SKM-1 treated with dmso at 0.1 percent for 144 hours (cell line): ENCODE measurements at regions not wholly inside any gene's neighbourhood (a gene's known extent, or its start where the extent isn't known, plus 50 kb on each side); places are given as distances from the start of the nearest gene placed in this dataset.

Source experiments
- DNase-seq: peaks from one replicate; lab custom pipeline; 2025; ENCODE audit not compliant: unreplicated experiment; lab: John Stamatoyannopoulos, UW

DNA sequence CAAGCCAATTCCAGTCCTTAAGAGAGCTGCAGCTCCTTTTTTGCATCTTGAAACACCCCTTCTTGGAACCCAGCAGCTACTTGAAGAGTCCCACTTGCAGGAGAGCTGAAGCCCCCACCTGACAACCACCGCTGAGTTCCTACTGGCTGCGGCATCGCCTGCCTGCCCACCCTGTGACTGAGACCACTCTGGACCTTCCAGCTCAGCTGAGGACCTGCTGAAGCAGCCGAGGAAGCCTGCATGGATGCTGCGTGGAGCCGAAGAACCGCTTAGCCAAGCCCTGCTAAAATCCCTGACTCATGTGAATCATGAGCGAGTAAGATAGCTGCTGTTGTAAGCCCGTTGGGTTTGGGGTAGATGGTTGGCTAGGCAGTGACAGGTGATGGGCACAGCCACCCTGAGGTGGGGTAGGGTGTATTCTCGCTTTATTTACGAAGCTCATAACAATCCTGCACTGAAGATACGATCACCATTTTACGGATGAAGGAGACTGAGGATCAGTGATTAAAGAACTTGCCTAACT, 78.4 kb downstream of the INHBB start:
- DNase-seq, result no peak

DNA sequence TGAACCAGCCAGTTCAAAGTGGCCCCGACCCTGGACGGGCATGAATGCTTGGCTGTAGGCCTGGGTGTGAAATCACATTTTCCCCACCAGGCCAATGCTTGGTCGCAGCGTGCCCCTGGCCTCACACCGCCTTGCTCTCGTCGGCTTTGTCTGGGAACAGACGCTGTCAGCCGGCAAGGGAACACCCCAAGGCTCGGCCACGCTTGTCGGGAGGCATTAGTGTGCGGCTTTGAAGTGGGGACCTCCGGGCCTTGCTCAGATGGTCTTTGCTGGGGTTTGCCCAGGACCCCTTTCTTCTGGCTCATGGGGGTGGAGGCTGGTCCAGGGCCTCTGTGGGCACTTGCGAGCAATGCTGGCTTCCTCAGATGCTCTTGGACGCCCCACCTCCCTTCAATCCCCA, 79.1 kb downstream of the INHBB start:
- DNase-seq, result no peak

DNA sequence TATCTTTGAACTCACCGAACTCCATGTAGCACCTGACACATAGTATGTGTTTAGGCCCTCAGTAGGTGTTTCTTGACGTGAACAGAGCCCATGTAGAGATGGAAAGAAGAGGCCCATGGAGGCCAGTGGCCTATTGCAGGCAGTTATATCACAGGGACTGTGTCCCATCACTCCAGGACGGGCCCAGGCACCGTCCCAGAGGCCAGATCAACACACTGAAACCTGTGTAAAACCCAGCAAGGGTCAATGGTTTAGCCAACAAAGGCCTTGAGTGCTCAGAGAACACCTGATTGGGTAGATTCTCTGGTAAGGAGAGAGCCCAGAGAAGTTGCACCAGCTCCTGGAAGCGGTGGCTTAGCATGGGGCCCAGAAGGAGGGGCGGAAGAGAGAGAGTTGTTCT, 82.8 kb downstream of the INHBB start:
- DNase-seq, result no peak

DNA sequence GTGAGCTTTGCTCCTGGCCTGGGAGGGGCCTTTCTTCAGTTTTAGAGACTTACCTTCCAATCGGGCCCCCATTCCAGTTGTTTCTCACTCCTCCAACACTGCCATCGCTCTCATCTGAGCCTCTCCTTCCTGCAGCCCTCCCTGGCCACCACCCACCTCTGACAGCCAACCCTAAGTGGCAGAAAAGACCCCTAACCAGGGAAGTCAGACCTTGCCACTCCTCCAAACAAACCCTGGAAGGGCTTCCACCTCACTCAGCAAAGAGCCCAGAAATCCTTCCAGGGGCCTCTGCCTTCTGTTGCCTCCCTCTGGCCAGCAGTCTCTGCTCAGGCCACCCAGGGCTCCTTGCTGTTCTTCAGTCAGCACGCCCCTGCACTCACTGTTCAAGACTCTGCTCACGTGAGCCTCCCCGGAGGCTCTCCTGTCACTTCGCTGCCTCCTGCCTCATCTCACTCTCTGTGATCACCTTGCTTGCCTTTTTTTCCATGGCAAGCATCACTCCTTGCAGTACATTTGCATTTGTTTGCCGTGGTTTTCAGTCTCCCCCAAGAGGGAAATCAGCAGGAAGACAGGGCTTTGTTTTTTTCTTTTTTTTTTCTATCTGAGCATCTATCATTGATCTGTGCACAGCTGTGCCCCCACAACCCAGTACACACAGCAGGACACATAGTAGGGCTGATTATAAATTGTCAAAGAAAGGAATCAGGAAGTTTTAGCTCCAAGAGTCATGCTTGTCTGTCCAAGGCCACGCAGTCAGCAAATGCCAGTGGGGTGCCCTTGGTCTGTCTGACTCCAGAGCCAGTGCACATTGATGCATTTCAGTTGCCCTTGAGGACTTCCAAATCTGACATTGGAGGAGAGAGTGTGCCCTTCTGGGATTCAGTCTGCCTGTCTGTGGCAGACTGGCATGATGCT, 83.9 kb downstream of the INHBB start:
- DNase-seq, result no peak

DNA sequence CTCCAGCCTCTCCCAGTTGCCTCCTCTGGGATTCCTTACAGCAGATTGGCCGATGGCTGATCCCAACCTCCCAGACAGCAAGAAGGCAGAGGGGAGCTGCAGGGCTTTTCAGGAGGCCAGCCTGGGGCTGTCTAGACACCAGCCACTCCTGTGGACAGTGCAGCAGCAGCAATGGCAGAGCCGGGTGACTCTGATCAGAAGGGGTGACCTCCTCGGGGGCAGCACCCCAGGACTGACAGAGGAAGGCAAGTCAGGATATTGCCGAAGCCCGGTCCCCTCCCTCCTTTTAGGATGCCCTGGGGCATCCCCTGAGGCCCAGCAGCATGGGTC, 84.5 kb downstream of the INHBB start:
- no peak for DNase-seq

DNA sequence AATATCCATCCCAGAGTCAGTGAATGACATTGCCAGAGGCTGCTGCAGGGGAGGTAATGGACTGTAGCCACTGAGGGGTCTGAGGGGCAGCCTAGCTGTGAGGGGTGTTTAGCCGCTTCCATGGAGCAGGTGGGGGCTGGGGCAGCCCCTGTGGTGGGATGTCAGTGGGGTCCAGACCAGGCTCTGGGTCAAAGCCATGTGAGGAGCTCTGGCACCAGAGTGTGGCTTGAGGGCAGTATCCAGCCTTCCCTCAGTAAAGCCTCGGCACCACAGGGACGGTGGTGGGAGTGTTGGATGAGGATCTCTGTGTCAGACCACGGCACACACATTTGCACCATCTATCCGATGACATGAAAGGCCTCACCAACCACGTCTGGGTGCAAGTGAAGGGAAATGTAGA, 85.0 kb downstream of the INHBB start:
- DNase-seq, result no peak

DNA sequence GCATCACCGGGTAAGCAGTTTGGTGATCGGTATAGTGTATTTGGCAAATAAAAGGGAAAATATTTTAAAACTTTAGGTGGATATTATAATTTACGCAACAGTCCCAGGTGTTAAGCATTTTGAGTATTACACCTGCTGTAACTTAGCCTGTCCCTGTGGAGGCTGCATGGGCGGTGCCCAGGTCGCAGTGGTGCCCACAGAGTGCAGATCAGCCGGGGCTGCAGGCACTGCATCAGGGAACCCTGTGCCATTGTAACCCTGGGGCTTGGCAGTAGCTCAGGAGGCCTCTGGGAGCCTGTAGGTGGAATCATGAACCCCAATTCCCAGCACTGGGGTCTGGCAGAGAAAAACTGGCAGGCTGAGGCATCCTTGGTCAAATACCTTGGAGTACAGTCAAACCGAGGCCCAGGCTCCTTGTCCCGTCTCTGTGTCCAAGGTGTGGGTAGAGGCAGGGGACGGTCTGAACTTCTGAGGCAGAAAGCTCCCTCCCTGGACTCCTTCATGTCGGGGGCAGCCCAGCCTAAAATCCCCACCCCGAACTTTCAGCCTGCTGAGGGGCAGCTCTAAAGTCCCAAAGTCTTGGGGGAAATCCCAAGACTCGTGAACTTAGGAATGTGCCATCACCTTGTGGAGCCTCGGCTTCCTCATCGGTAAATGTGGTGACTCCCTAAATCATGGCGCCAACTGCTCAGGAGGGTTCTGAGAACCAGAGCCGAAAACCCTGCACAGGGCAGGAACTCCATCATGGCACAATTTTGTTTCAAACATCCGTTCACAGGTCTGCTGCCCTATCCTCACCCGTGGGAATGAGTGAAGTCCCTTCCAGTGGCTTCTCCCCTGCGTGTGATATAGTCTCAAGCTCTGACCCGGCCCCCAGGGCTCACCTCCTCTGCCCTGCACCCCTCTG, 85.7 kb downstream of the INHBB start:
- DNase-seq, result no peak

DNA sequence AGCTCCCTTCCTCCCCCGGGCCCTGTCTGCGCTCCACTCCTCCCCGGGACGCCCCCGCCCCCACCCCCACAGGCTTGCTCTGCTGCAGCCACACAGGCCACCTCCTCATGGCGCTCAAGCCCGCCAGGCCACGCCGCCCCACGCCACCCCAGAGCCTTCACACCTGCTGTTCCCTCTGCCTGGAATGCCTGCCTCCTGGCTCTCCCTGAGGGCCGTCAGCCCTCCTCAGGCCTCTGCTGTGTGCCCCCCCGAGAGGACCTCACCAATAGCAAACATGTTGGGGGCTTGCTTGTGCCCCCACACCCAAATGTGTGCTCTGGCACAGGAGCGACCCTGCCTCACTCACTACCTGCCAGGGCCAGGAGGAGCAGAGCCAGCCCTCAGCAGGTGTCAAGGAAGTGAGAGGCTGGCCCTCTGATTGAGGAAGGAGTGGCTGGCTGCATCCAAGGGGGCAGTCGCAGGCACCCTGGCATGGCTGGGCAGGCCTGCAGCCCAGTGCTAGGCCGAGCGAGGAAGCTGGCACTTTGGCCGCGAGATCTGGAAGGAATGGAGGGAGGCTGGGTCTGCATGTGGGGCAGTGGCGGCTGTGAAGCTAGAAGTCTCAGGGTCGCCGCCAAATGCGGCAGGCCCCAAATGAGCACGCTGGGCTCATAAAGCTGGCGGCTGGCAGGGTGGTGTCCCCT, 86.5 kb downstream of the INHBB start:
- no peak for DNase-seq

DNA sequence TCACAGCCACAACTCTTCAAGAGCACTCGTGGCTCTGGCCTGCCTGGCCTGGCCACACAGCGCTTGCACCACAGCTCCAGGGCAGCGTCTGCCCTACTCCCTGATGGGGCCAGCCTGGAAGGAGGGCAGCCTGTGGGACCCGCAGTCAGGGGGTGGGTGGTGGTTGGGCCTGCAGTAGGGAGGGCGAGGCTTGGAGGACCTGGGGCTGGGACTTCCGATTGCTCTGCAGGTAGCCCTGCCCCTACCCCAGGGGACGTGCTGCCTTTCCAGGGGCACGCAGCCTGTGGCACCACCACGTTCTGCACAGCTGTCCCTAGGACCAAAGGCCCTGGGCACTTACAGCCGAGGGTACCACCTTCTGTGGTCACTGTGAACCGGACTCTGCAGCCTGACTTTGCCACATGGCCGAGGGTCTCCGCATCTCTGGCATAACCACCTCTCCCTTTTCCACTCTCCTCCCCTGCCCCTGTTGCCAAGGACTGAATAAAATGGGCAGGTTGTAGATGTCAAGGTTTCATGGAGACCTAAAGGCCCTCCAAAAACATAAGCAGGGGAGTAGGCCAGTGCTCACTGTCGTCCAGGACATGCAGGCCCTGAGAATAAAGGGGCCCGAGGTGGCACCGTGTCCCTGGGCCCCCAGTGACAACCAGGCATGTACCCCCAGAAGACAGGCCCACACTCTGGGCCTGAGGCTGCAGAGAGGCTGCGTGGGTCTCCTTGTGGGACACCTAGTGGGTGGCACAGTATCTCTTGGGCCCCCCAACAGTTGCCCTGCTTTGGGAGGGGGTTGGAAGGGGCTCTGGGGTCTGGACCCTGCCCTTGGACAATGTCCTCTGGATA, 87.3 kb downstream of the INHBB start:
- DNase-seq, result no peak

DNA sequence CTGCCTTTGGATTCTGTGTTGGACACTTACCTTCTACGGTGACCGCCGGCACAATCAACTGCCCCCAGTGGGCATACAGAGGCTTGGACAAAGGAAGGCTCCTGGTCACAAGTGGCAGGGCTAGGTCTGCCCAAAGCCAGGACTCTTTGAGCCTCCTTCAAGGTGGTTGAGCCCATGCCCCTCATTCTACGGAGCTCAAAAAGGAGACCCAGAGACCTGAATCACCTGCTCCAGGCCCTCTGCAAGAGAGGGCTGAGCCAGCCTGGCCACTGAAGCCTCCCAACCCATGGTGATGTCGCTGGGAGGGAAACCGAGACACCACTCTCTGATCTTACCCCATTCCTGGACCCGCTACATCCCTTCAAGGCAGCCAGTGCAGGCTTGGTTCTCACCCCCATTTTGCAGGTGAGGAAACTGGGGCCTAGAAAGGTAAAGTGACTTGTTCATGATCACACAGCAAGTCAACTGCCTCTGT, 87.9 kb downstream of the INHBB start:
- DNase-seq, result no peak

DNA sequence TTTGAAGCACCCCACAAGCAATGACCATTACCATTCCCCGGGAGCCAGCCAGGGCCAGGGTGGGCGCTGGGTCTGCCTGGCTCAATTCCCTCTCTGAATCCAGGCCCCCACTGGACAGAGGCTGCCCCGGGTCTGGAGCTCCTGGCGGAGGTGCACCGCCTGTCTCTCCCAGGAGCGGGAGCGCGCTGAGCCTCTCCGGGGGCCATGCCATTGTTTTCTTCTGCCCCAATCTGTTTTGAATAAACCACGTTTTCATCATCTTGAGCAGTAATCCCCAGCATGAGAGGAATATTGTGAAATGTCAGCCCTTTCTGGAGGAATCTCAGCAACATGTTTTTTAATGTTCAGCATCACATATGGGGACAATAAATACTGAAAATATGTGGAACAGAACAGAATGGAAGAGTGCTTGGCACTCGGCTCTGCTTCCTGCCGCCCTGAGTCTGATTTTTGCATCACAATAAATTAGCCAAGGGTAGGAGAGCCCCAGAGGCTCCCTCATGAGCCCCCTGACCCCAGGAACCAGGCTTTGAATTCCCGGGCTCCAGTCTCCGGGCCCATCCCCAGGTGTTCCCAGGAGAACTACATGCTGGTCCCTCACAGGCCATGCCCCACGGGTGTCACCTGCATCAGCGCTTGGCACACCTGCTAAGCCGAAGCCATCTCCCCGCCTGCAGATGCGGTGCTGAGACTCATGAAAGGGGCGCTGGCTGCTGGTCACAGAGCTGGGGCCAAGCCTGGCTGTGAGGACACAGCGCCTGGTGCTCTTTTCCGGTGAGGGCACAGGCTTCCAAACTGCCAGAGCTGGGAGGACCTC, 88.8 kb downstream of the INHBB start:
- no peak for DNase-seq

DNA sequence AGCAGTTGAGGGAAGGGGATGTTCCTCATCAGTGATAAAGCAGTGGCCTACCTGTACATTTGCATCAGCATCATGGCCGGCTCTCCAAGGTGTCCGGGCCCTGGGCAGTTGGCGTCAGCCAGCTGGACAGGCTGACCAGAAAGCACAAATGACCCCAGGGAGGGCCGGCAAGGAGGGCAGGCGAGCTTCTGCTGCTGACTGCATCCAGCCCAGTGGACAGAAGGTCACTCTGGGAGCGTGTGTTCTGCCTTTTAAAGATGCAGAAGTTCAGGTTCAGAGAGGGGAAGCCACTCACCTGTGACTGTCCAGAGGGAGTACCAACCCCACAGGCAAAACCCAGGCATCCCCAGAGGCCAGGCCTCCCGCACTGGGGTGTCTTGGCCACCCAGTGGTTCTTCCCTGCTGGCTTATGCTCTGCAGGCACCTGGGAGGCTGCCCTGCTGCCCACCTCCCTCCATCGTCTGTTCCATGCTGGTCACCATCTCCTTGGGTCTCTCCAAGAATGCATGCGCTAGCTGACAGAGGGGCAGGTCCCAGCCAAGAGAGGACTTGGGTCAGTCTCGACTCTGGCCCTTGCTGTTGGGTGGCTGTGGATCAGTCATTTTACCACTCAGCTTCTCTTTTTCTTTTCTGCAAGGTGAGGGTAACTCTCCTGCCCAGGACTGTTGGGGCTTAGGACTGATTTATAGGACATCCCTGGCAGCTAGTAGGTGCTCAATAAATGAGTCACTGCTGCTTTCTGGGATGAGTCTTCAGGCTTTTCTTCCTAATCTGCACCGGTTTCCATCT, 89.9 kb downstream of the INHBB start:
- no peak for DNase-seq

DNA sequence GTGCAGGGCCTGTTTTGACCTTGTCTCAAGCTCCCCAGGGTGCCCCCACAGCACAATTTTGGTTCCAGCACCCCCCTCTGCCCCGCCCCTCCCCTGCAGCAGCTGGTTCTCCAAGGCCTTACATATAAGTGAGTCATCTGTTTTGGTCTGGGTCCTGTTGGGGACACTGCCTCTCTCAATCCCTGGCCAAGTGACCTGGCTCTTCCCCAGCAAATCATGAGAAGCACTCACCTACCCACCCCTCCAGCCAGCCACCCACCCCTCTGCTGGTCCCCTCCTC, 90.5 kb downstream of the INHBB start:
- DNase-seq, result no peak

DNA sequence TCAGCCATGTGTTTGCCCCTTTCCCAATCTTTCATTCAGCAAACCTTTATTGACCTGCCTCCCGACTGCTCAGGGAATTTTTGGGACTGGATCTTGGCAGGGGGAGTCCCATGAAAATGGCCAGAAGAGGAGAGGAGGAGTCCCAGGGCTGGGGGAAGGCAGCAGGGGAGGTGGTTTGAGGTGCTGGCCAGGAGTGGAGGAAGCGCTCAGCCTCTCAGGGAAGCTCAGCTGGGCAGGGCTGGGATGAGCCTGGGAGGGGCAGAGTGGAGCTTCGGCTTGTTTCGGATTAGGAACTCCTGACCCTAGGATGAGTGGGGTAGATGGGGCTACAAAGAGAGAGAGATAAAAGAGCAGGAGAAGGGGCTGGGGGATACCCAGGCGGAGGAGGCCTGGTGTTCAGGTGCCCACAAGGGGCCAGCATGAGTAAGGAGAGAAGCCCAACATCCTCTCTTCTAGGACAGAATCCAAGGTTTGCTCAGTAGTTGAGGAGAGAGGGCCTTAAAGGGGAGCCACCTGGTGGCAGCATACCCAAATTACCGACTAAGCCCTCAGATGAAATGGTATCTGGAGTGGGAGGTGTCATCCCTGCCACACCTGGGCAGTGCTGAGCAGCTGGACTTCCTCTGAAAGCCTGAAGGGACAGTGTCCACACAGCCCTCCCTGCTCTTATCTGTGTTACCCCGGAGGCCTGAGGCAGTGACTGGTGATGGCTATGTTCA, 91.1 kb downstream of the INHBB start:
- peak; percentile 52 for DNase-seq

DNA sequence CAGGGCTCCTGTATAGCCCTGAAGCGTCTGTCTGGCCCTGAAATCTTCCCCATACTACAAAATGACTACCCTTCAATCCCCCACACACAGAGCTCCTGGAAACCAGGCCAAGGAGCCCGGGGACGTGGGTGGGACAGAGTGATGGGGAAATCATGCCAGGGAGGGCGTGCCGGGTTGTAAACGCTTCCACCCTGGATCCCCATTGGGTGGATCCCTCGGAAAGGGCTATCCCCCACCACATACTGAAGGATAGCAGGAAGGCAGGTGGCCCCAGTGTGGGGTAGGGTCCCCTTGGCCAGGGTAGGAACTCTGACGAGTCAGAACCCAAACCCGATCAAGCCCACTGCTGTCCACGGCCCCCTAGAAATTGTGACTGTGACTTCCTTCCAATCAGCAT, 91.7 kb downstream of the INHBB start:
- no peak for DNase-seq

DNA sequence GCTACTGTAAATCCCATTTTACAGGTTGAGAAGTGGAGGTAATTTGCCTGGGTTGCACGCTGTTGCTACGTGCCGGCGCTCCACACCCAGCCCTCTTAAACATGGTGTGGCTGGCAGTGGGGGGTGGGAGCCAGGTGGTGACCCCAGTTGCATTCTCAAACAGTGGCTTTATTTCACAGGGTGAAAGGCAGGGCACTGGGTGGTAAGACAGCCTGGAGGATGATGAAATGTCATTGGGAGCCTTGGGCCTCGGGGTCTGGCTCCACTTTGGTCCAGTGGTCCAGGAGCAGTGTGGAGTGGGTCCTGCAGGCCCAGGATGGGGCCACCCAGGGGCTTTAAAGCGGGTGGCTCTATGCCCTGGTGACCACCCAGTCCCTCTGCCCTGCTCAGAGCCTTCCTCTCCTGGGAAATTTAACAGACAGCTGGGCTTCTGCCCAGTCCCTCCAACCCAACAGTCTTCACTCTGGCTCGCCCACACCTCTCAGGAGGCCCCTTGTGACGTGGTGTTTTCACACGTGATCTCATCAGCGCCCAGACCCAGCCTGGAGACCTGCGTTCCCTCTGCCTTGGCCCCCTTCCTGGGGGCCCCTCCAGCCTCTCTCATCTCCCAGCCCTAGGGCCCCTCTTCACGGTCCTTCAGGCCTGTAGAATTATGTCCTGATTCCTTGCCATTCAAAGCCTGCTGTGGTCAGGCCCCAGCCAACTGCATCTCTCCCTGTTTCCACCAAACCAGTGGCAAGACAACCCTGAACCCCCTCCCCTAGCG, 92.5 kb downstream of the INHBB start:
- DNase-seq, result no peak

DNA sequence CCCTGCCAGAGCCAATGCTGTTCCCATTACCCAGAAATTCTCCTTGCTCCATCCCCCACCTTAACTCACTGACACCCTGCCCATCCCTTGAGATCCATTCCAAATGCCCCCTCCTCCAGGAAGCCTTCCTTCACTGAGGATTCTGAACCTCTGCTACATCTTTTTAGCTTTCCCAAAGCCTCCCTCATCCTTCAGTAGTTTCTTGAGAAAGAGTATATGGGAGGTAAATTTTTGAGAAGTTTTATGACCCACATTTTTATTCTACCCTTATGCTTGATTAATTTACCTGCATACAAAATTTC, 93.1 kb downstream of the INHBB start:
- DNase-seq, result no peak
